HL-60 (cell line): ENCODE measurements at regions not wholly inside any gene's neighbourhood (a gene's known extent, or its start where the extent isn't known, plus 50 kb on each side); places are given as distances from the start of the nearest gene placed in this dataset.

Source experiments
- GABPA ChIP-seq: IDR thresholded peaks from 2 replicates; pipeline ENCODE4 v1.6.1; 2012; ENCODE audit warnings: low read depth
- POLR2AphosphoS5 ChIP-seq: IDR thresholded peaks from 2 replicates; pipeline ENCODE4 v1.6.1; 2012; ENCODE audit warnings: low read depth
- TF ChIP-seq, protein P1 (sequence below): IDR thresholded peaks from one replicate; pipeline ENCODE4 v1.5.1; 2011; ENCODE audit warnings: low read length, control low read depth, inconsistent platforms; ENCODE audit not compliant: insufficient read depth
- TF ChIP-seq, protein P2 (sequence below): IDR thresholded peaks from 2 replicates; pipeline ENCODE4 v1.6.1; 2012; ENCODE audit warnings: low read depth; ENCODE audit not compliant: insufficient replicate concordance

DNA sequence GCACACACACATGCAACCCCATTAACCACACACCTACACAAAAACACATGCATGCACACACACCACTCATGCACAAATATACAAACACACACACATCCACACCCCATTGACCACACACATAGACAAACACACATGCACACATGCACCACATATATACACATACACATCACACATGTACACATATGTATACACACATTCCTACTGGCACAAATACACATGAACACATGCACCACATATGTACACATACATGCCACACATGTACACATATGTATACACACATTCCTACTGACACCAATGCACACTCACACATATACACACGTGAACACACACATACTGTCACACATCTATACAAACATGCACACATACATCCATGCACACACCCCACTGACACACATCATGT, 212.5 kb upstream of the PPP2R2D start:
- TF ChIP-seq, protein P1, sequence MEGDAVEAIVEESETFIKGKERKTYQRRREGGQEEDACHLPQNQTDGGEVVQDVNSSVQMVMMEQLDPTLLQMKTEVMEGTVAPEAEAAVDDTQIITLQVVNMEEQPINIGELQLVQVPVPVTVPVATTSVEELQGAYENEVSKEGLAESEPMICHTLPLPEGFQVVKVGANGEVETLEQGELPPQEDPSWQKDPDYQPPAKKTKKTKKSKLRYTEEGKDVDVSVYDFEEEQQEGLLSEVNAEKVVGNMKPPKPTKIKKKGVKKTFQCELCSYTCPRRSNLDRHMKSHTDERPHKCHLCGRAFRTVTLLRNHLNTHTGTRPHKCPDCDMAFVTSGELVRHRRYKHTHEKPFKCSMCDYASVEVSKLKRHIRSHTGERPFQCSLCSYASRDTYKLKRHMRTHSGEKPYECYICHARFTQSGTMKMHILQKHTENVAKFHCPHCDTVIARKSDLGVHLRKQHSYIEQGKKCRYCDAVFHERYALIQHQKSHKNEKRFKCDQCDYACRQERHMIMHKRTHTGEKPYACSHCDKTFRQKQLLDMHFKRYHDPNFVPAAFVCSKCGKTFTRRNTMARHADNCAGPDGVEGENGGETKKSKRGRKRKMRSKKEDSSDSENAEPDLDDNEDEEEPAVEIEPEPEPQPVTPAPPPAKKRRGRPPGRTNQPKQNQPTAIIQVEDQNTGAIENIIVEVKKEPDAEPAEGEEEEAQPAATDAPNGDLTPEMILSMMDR: no peak
- TF ChIP-seq POLR2AphosphoS5: no peak
- no peak for TF ChIP-seq GABPA
- TF ChIP-seq, protein P2, sequence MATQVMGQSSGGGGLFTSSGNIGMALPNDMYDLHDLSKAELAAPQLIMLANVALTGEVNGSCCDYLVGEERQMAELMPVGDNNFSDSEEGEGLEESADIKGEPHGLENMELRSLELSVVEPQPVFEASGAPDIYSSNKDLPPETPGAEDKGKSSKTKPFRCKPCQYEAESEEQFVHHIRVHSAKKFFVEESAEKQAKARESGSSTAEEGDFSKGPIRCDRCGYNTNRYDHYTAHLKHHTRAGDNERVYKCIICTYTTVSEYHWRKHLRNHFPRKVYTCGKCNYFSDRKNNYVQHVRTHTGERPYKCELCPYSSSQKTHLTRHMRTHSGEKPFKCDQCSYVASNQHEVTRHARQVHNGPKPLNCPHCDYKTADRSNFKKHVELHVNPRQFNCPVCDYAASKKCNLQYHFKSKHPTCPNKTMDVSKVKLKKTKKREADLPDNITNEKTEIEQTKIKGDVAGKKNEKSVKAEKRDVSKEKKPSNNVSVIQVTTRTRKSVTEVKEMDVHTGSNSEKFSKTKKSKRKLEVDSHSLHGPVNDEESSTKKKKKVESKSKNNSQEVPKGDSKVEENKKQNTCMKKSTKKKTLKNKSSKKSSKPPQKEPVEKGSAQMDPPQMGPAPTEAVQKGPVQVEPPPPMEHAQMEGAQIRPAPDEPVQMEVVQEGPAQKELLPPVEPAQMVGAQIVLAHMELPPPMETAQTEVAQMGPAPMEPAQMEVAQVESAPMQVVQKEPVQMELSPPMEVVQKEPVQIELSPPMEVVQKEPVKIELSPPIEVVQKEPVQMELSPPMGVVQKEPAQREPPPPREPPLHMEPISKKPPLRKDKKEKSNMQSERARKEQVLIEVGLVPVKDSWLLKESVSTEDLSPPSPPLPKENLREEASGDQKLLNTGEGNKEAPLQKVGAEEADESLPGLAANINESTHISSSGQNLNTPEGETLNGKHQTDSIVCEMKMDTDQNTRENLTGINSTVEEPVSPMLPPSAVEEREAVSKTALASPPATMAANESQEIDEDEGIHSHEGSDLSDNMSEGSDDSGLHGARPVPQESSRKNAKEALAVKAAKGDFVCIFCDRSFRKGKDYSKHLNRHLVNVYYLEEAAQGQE: no peak
